HFFc6 (cell line): ENCODE measurements at regions not wholly inside any gene's neighbourhood (a gene's known extent, or its start where the extent isn't known, plus 50 kb on each side); places are given as distances from the start of the nearest gene placed in this dataset.

Source experiments
- DNase-seq: peaks from one replicate; pipeline ENCODE4 v3.0.0-alpha.2; 2018
- H3K27ac Mint-ChIP-seq: 2 replicates; pipeline ENCODE4 v1.8.0; 2020; ENCODE audit warnings: mild to moderate bottlenecking, mixed read lengths
- H3K27me3 Mint-ChIP-seq: 2 replicates; pipeline ENCODE4 v1.8.0; 2021; ENCODE audit warnings: mild to moderate bottlenecking, moderate library complexity, mixed read lengths; ENCODE audit not compliant: insufficient read depth
- H3K36me3 Mint-ChIP-seq: 2 replicates; pipeline ENCODE4 v1.8.0; 2021; ENCODE audit warnings: low read depth, mixed read lengths
- H3K4me1 Mint-ChIP-seq: 2 replicates; pipeline ENCODE4 v1.8.0; 2020; ENCODE audit warnings: low read depth, mixed read lengths
- H3K4me3 Mint-ChIP-seq: 2 replicates; pipeline ENCODE4 v1.8.0; 2020; ENCODE audit warnings: mild to moderate bottlenecking, moderate library complexity, mixed read lengths
- H3K9me3 Mint-ChIP-seq: 2 replicates; pipeline ENCODE4 v1.8.0; 2020; ENCODE audit warnings: mild to moderate bottlenecking, mixed read lengths
- CTCF ChIP-seq: fragments of 200-600 bp; sonication (generic); IDR thresholded peaks from 2 replicates; pipeline ENCODE4 v1.5.0; 2021; ENCODE audit warnings: antibody characterized with exemption, mild to moderate bottlenecking

- no peaks in the 10 kb centered on the region; the same call in 1 of the 2 replicates for H3K27me3 Mint-ChIP-seq
- TF ChIP-seq CTCF: no peak
- DNase-seq: no peak
- H3K36me3 Mint-ChIP-seq: 0 out of 2 replicates have a peak, but pooled peaks cover 3% of the 10 kb centered on the region
- peaks cover 31% of the 10 kb centered on the region; the same call in 1 of the 2 replicates for H3K9me3 Mint-ChIP-seq
- H3K27ac Mint-ChIP-seq: peak overlapping the region; percentile 63; the same call in 1 of the 2 replicates
- H3K4me1 Mint-ChIP-seq: peaks cover 18% of the 10 kb centered on the region; the same call in 1 of the 2 replicates
- no peak overlapping the region; the same call in 1 of the 2 replicates for H3K4me3 Mint-ChIP-seq
Observed at GRCh38 chr13:107043021-107043956, 475.4 kb upstream of the ARGLU1 start.

- peak overlapping the region; percentile 43; the same call in 1 of the 2 replicates for H3K27ac Mint-ChIP-seq
- no peak for DNase-seq
Observed at GRCh38 chr13:107035778-107036177, 467.8 kb upstream of the ARGLU1 start.

GRCh38 chr13:107035186-107035585 is 467.2 kb upstream of the ARGLU1 start:
- peaks cover 21% of the 10 kb centered on the region; the same call in 1 of the 2 replicates for H3K9me3 Mint-ChIP-seq
- H3K4me3 Mint-ChIP-seq: no peak overlapping the region
- H3K4me1 Mint-ChIP-seq: peaks cover 29% of the 10 kb centered on the region; the same call in 1 of the 2 replicates
- no peak for TF ChIP-seq CTCF
- H3K36me3 Mint-ChIP-seq: no peaks in the 10 kb centered on the region; the same call in 1 of the 2 replicates
- H3K27ac Mint-ChIP-seq: peak overlapping the region; percentile 43; the same call in 1 of the 2 replicates
- no peak for DNase-seq
- no peaks in the 10 kb centered on the region; the same call in 1 of the 2 replicates for H3K27me3 Mint-ChIP-seq

More at GRCh38 chr13:107035778-107036177, 467.8 kb upstream of the ARGLU1 start:
- H3K4me3 Mint-ChIP-seq: peak overlapping the region; percentile 53; the same call in 1 of the 2 replicates
- H3K4me1 Mint-ChIP-seq: peaks cover 29% of the 10 kb centered on the region; the same call in 1 of the 2 replicates
- TF ChIP-seq CTCF: no peak
- H3K27me3 Mint-ChIP-seq: no peaks in the 10 kb centered on the region; the same call in 1 of the 2 replicates
- peaks cover 3% of the 10 kb centered on the region; the same call in 1 of the 2 replicates for H3K36me3 Mint-ChIP-seq
- peaks cover 27% of the 10 kb centered on the region; the same call in 1 of the 2 replicates for H3K9me3 Mint-ChIP-seq

GRCh38 chr13:107034236-107034872 is 466.4 kb upstream of the ARGLU1 start:
- no peak overlapping the region for H3K4me3 Mint-ChIP-seq
- peaks cover 21% of the 10 kb centered on the region; the same call in 1 of the 2 replicates for H3K9me3 Mint-ChIP-seq
- H3K4me1 Mint-ChIP-seq: peaks cover 29% of the 10 kb centered on the region; the same call in 1 of the 2 replicates
- no peaks in the 10 kb centered on the region; the same call in 1 of the 2 replicates for H3K27me3 Mint-ChIP-seq
- no peak for TF ChIP-seq CTCF
- H3K27ac Mint-ChIP-seq: no peak overlapping the region
- no peak for DNase-seq
- no peaks in the 10 kb centered on the region; the same call in 1 of the 2 replicates for H3K36me3 Mint-ChIP-seq

- Mint-ChIP-seq H3K4me3 (no peak overlapping the region), H3K27ac (no peak overlapping the region), H3K36me3 (no peaks in the 10 kb centered on the region; the same call in 1 of the 2 replicates), H3K9me3 (peaks cover 13% of the 10 kb centered on the region; the same call in 1 of the 2 replicates), H3K27me3 (no peaks in the 10 kb centered on the region; the same call in 1 of the 2 replicates), H3K4me1 (peaks cover 25% of the 10 kb centered on the region; the same call in 1 of the 2 replicates)
- TF ChIP-seq CTCF: no peak
- no peak for DNase-seq
Observed at GRCh38 chr13:107031716-107032115, 463.8 kb upstream of the ARGLU1 start.
